CD4-positive, alpha-beta T cell (primary cell): ENCODE measurements at regions not wholly inside any gene's neighbourhood (a gene's known extent, or its start where the extent isn't known, plus 50 kb on each side); places are given as distances from the start of the nearest gene placed in this dataset.

ENCODE experiments used
- ATAC-seq: fragments of 200-7000 bp; cut with Tn5 transposase; one replicate; pipeline ENCODE4 v1.10.0; 2022; ENCODE audit warnings: mild to moderate bottlenecking; ENCODE audit not compliant: poor library complexity
- CTCF ChIA-PET: fragments of 350-600 bp; sonication (Branson Sonifier 250); formaldehyde crosslinking; loops from one replicate; lab custom pipeline; 2021; ENCODE audit warnings: antibody characterized with exemption, inconsistent platforms; lab: Charles Lee
- POLR2A ChIA-PET: fragments of 350-600 bp; sonication (Branson Sonifier 250); formaldehyde crosslinking; loops from one replicate; lab custom pipeline; 2021; ENCODE audit warnings: antibody characterized with exemption, inconsistent platforms; lab: Charles Lee
- DNase-seq, 14 experiments: peaks; one replicate each; pipeline ENCODE4 v3.0.0-alpha.2; 2013 to 2020; ENCODE audit warnings: mixed read lengths in 2 of 14
- H3K27ac ChIP-seq, 2 donors: one replicate each; pipeline versions ENCODE4 v1.5.1 to v1.7.0; 2013; ENCODE audit warnings: low read length in 2 of 2, low read depth in 1 of 2, mild to moderate bottlenecking in 1 of 2
- H3K27me3 ChIP-seq, 2 experiments: 1 replicate in 1 of 2; 2 replicates in 1 of 2; pipeline versions ENCODE4 v1.6.1 to v1.7.0; 2013; ENCODE audit warnings: low read length in 2 of 2, control low read depth in 1 of 2, mild to moderate bottlenecking in 1 of 2, moderate library complexity in 1 of 2; ENCODE audit not compliant: insufficient read depth in 2 of 2, control insufficient read depth in 1 of 2
- H3K36me3 ChIP-seq: one replicate; pipeline ENCODE4 v1.6.1; 2013; ENCODE audit warnings: low read length, control low read depth; ENCODE audit not compliant: insufficient read depth
- H3K4me1 ChIP-seq: one replicate; pipeline ENCODE4 v1.6.1; 2013; ENCODE audit warnings: low read length, control low read depth; ENCODE audit not compliant: insufficient read depth
- H3K4me3 ChIP-seq: one replicate; pipeline ENCODE4 v1.5.1; 2013; ENCODE audit warnings: mild to moderate bottlenecking, low read length, moderate library complexity
- H3K9me3 ChIP-seq, 2 experiments: 1 replicate in 1 of 2; 2 replicates in 1 of 2; pipeline versions ENCODE4 v1.6.1 to v1.7.0; 2013; ENCODE audit warnings: low read length in 2 of 2, mild to moderate bottlenecking in 2 of 2, control low read depth in 1 of 2, moderate library complexity in 1 of 2; ENCODE audit not compliant: control insufficient read depth in 1 of 2, insufficient read depth in 1 of 2
- H3K27ac Mint-ChIP-seq: one replicate; pipeline ENCODE4 v1.8.0; 2020; ENCODE audit warnings: mixed read lengths
- H3K27me3 Mint-ChIP-seq: one replicate; pipeline ENCODE4 v1.8.0; 2021; ENCODE audit warnings: mixed read lengths
- H3K36me3 Mint-ChIP-seq: one replicate; pipeline ENCODE4 v1.8.0; 2021; ENCODE audit warnings: low read depth, mixed read lengths
- H3K4me1 Mint-ChIP-seq: one replicate; pipeline ENCODE4 v1.8.0; 2021; ENCODE audit warnings: low read depth, mixed read lengths
- H3K4me3 Mint-ChIP-seq: one replicate; pipeline ENCODE4 v1.8.0; 2020; ENCODE audit warnings: mild to moderate bottlenecking, mixed read lengths
- H3K9me3 Mint-ChIP-seq: one replicate; pipeline ENCODE4 v1.8.0; 2020; ENCODE audit warnings: mixed read lengths
- CTCF ChIP-seq: fragments of 200-600 bp; IDR thresholded peaks from one replicate; pipeline ENCODE4 v1.8.0; 2022; ENCODE audit warnings: antibody characterized with exemption, mild to moderate bottlenecking
- intact Hi-C, 2 experiments: fragments of 100-400 bp; cut with DNase I in 1 of 2; cut with micrococcal nuclease in 1 of 2; formaldehyde crosslinking; loops; one replicate each; pipeline versions ENCODE4 v1.15.1 to v1.9.0; 2023 to 2025; cut with DNase I, micrococcal nuclease

GRCh38 chr12:123061441-123062205 lies 81.1 kb downstream of the ARL6IP4 start:
- DNase-seq (no peak), ATAC-seq (no peak)
- Mint-ChIP-seq H3K9me3 (no peaks in the 10 kb centered on the region), H3K36me3 (peaks cover 4% of the 10 kb centered on the region), H3K27ac (peak overlapping the region; percentile 47), H3K4me3 (no peak overlapping the region), H3K4me1 (peaks cover 49% of the 10 kb centered on the region), H3K27me3 (no peaks in the 10 kb centered on the region)
- Histone ChIP-seq H3K9me3 (no peaks in the 10 kb centered on the region), H3K4me3 (no peak overlapping the region), H3K27ac (no peak overlapping the region), H3K36me3 (no peaks in the 10 kb centered on the region), H3K4me1 (peaks cover 45% of the 10 kb centered on the region), H3K27me3 (no peaks in the 10 kb centered on the region)
- no peak for TF ChIP-seq CTCF
- intact Hi-C loops, result no loop called here
- ChIA-PET POLR2A (no interaction called here), CTCF (no interaction called here)

- peaks cover 32% of the 10 kb centered on the region for H3K4me1 Mint-ChIP-seq
- H3K9me3 Mint-ChIP-seq, result no peaks in the 10 kb centered on the region
- Histone ChIP-seq H3K4me3 (no peak overlapping the region), H3K27ac (no peak overlapping the region), H3K9me3 (no peaks in the 10 kb centered on the region), H3K36me3 (no peaks in the 10 kb centered on the region), H3K27me3 (no peaks in the 10 kb centered on the region), H3K4me1 (peaks cover 26% of the 10 kb centered on the region)
- intact Hi-C loops, result no loop called here
- DNase-seq (no peak), ATAC-seq (no peak)
- H3K36me3 Mint-ChIP-seq, result peaks cover 19% of the 10 kb centered on the region
- ChIA-PET POLR2A (interaction anchor here (1.0 kb wide), 1 partner anchor 15 kb away, joined by 3 read pairs; no protein-coding TSS in a partner anchor), CTCF (no interaction called here)
- TF ChIP-seq CTCF, result no peak
- H3K27ac Mint-ChIP-seq, result peak overlapping the region; percentile 55
- H3K4me3 Mint-ChIP-seq, result no peak overlapping the region
- no peaks in the 10 kb centered on the region for H3K27me3 Mint-ChIP-seq
Observed at GRCh38 chr12:123059500-123059899, 79.0 kb downstream of the ARL6IP4 start.

- CTCF ChIA-PET, result no interaction called here
- H3K36me3 ChIP-seq, result no peaks in the 10 kb centered on the region
- no peaks in the 10 kb centered on the region for H3K27me3 ChIP-seq
- H3K27ac ChIP-seq, result no peak overlapping the region
- no peak for TF ChIP-seq CTCF
- intact Hi-C loops, result no loop called here
- H3K27me3 Mint-ChIP-seq, result no peaks in the 10 kb centered on the region
- peaks cover 19% of the 10 kb centered on the region for H3K36me3 Mint-ChIP-seq
- no peak overlapping the region for H3K27ac Mint-ChIP-seq
- H3K4me1 ChIP-seq, result peaks cover 21% of the 10 kb centered on the region
- no peaks in the 10 kb centered on the region for H3K9me3 ChIP-seq
- ATAC-seq, result no peak
- H3K4me3 Mint-ChIP-seq, result no peak overlapping the region
- H3K4me3 ChIP-seq, result no peak overlapping the region
- no peaks in the 10 kb centered on the region for H3K9me3 Mint-ChIP-seq
- POLR2A ChIA-PET, result interaction anchor here (1.0 kb wide), 1 partner anchor 16 kb away, joined by 3 read pairs; no protein-coding TSS in a partner anchor
- H3K4me1 Mint-ChIP-seq, result peaks cover 27% of the 10 kb centered on the region
- no peak for DNase-seq
Observed at GRCh38 chr12:123058980-123059379, 78.5 kb downstream of the ARL6IP4 start.
